ENCODE measurements at regions not wholly inside any gene's neighbourhood (a gene's known extent, or its start where the extent isn't known, plus 50 kb on each side); places are given as distances from the start of the nearest gene placed in this dataset.

DNA sequence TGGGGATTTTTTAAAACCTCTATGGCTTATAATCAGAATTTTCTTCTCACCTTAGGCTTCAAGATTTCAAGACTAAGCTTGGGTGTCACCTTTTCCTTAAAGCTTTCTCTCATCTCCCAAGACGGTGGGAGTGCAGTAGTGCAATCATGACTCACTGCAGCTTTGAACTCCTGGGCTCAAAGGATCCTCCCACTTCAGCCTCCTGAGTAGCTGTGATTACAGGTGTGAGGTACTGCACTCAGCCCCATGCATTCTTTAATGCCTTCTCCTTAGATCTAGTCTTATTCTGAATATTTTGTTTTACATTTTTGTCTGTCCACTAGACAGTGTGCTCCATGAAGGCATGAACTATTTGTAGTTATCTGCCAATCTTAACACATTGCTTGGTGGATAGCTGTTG, 55.7 kb upstream of the FAT3 start:
- no peak for DNase-seq (ENCODE audit: low spot score)
- TF ChIP-seq, protein P1, sequence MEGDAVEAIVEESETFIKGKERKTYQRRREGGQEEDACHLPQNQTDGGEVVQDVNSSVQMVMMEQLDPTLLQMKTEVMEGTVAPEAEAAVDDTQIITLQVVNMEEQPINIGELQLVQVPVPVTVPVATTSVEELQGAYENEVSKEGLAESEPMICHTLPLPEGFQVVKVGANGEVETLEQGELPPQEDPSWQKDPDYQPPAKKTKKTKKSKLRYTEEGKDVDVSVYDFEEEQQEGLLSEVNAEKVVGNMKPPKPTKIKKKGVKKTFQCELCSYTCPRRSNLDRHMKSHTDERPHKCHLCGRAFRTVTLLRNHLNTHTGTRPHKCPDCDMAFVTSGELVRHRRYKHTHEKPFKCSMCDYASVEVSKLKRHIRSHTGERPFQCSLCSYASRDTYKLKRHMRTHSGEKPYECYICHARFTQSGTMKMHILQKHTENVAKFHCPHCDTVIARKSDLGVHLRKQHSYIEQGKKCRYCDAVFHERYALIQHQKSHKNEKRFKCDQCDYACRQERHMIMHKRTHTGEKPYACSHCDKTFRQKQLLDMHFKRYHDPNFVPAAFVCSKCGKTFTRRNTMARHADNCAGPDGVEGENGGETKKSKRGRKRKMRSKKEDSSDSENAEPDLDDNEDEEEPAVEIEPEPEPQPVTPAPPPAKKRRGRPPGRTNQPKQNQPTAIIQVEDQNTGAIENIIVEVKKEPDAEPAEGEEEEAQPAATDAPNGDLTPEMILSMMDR (IDR thresholded peaks at IDR 0.05; ENCODE audit: unreplicated experiment), result no peak
- Mint-ChIP-seq H3K27me3 (ENCODE audit: unreplicated experiment) (peaks cover 1% of the 10 kb centered on the region), H3K27ac (ENCODE audit: unreplicated experiment) (no peak overlapping the region), H3K36me3 (ENCODE audit: low read depth, unreplicated experiment) (no peaks in the 10 kb centered on the region), H3K4me1 (ENCODE audit: unreplicated experiment) (no peaks in the 10 kb centered on the region), H3K9me3 (ENCODE audit: unreplicated experiment) (no peaks in the 10 kb centered on the region), H3K4me3 (ENCODE audit: unreplicated experiment) (no peak overlapping the region)

DNA sequence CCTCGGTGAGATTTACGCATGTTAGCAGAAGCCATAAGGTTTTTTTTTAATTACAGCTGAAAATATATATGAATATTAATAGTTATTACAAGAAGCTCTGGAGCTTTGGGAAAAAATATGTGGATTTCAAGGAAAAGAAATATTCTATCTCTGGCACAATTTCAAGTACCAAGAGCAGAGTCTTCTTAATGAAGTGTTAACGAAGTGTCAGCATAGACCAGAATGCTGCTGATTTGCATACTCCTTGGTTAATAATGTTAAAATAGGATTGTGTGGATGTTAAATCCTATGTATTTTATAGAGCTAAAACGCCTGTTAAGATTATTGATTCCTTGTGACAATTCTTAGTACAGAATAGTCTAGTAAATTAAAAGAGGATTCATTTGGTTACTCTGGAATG, 57.0 kb upstream of the FAT3 start:
- Mint-ChIP-seq H3K4me1 (ENCODE audit: unreplicated experiment) (no peaks in the 10 kb centered on the region), H3K4me3 (ENCODE audit: unreplicated experiment) (no peak overlapping the region), H3K9me3 (ENCODE audit: unreplicated experiment) (no peaks in the 10 kb centered on the region), H3K36me3 (ENCODE audit: low read depth, unreplicated experiment) (no peaks in the 10 kb centered on the region), H3K27ac (ENCODE audit: unreplicated experiment) (no peak overlapping the region), H3K27me3 (ENCODE audit: unreplicated experiment) (peaks cover 1% of the 10 kb centered on the region)
- no peak for DNase-seq (ENCODE audit: low spot score)
- TF ChIP-seq, protein P1 (IDR thresholded peaks at IDR 0.05; ENCODE audit: unreplicated experiment), result no peak

- Mint-ChIP-seq H3K4me1 (ENCODE audit: unreplicated experiment) (no peaks in the 10 kb centered on the region), H3K4me3 (ENCODE audit: unreplicated experiment) (no peak overlapping the region), H3K9me3 (ENCODE audit: unreplicated experiment) (no peaks in the 10 kb centered on the region), H3K36me3 (ENCODE audit: low read depth, unreplicated experiment) (no peaks in the 10 kb centered on the region), H3K27ac (ENCODE audit: unreplicated experiment) (no peak overlapping the region), H3K27me3 (ENCODE audit: unreplicated experiment) (peaks cover 1% of the 10 kb centered on the region)
- DNase-seq (ENCODE audit: low spot score), result no peak
- TF ChIP-seq, protein P1 (IDR thresholded peaks at IDR 0.05; ENCODE audit: unreplicated experiment), result no peak
Observed at GRCh38 chr11:92166335-92166734, 58.3 kb upstream of the FAT3 start.

- TF ChIP-seq, protein P1 (IDR thresholded peaks at IDR 0.05; ENCODE audit: unreplicated experiment), result no peak
- Mint-ChIP-seq H3K4me1 (ENCODE audit: unreplicated experiment) (no peaks in the 10 kb centered on the region), H3K4me3 (ENCODE audit: unreplicated experiment) (no peak overlapping the region), H3K27me3 (ENCODE audit: unreplicated experiment) (peaks cover 1% of the 10 kb centered on the region), H3K36me3 (ENCODE audit: low read depth, unreplicated experiment) (no peaks in the 10 kb centered on the region), H3K27ac (ENCODE audit: unreplicated experiment) (no peak overlapping the region), H3K9me3 (ENCODE audit: unreplicated experiment) (no peaks in the 10 kb centered on the region)
- DNase-seq (ENCODE audit: low spot score), result no peak
Observed at GRCh38 chr11:92163879-92164278, 60.7 kb upstream of the FAT3 start.

DNA sequence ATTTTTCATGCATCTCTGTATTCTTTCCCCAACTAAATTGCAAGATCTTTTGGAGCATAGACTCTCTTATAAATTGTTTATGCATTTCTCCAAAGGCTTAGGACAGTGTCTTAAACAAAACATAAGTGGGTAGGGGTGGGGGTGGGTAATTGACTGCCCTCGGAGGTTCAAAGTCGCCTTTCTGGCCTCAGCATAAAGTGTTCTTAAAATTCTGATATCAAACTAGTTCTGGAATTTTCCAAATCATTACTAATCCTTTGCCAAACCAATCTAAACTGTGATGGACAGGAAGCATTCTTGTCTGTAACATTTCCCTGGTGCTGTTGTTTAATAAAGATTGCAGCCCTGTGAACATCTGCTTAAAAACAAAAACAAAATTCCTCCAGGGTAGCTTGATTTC, 61.8 kb upstream of the FAT3 start:
- TF ChIP-seq, protein P1 (IDR thresholded peaks at IDR 0.05; ENCODE audit: unreplicated experiment), result no peak
- H3K4me1 Mint-ChIP-seq (ENCODE audit: unreplicated experiment), result no peaks in the 10 kb centered on the region
- H3K36me3 Mint-ChIP-seq (ENCODE audit: low read depth, unreplicated experiment), result no peaks in the 10 kb centered on the region
- H3K27ac Mint-ChIP-seq (ENCODE audit: unreplicated experiment), result no peak overlapping the region
- H3K4me3 Mint-ChIP-seq (ENCODE audit: unreplicated experiment), result no peak overlapping the region
- no peaks in the 10 kb centered on the region for H3K9me3 Mint-ChIP-seq (ENCODE audit: unreplicated experiment)
- DNase-seq (ENCODE audit: low spot score), result no peak
- peaks cover 1% of the 10 kb centered on the region for H3K27me3 Mint-ChIP-seq (ENCODE audit: unreplicated experiment)
